Chondrocyte (in vitro differentiated cells): ENCODE measurements at regions not wholly inside any gene's neighbourhood (a gene's known extent, or its start where the extent isn't known, plus 50 kb on each side); places are given as distances from the start of the nearest gene placed in this dataset.
"Not testable (repeated sequence)": the region's sequence is repeated elsewhere in the genome, so short reads cannot be mapped to it uniquely, and the experiment has no call there.

Experiments
- DNase-seq: peaks from one replicate; pipeline ENCODE4 v3.0.0; 2021; ENCODE audit warnings: mixed read lengths, low spot score
- H3K27ac Mint-ChIP-seq: one replicate; pipeline ENCODE4 v1.8.0; 2021; ENCODE audit warnings: mild to moderate bottlenecking, moderate library complexity, mixed read lengths; ENCODE audit not compliant: unreplicated experiment
- H3K27me3 Mint-ChIP-seq: 2 replicates; pipeline ENCODE4 v1.8.0; 2021; ENCODE audit warnings: low read depth, mixed read lengths
- H3K36me3 Mint-ChIP-seq: 2 replicates; pipeline ENCODE4 v1.8.0; 2021; ENCODE audit warnings: low read depth, mixed read lengths
- H3K4me1 Mint-ChIP-seq: 2 replicates; pipeline ENCODE4 v1.8.0; 2021; ENCODE audit warnings: low read depth, mild to moderate bottlenecking, mixed read lengths
- H3K4me3 Mint-ChIP-seq: one replicate; pipeline ENCODE4 v1.8.0; 2021; ENCODE audit warnings: mild to moderate bottlenecking, moderate library complexity, mixed read lengths; ENCODE audit not compliant: unreplicated experiment
- H3K9me3 Mint-ChIP-seq: 2 replicates; pipeline ENCODE4 v1.8.0; 2021; ENCODE audit warnings: low read depth, mixed read lengths
- TF ChIP-seq, protein P1 (sequence below): fragments of 200-600 bp; sonication (generic); IDR thresholded peaks from 2 replicates; pipeline ENCODE4 v1.5.0; 2021; ENCODE audit warnings: antibody characterized with exemption, mild to moderate bottlenecking, moderate library complexity

DNA sequence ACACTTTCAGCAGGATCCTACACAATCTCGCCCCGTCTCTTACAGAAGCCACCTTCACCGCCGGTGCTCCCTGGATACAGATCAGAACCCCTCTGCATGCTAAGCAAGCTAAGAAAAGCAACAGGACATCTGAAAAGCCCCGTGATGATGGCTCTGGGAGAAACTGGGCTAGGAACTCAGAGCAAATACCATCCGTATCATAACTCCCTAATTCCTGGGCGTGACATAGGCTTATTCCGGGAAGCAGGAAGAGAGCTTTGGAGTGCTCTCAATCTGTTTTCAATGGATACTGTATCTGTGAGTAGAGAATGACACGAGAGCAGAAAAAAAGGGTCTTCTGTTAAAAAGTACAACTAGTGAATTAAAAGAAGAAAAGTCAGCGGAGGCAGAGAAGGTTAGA, 121.6 kb downstream of the SPP2 start:
- Mint-ChIP-seq H3K27ac (peak overlapping the region; percentile 67), H3K4me1 (peaks cover 38% of the 10 kb centered on the region), H3K36me3 (no peaks in the 10 kb centered on the region), H3K4me3 (no peak overlapping the region), H3K27me3 (no peaks in the 10 kb centered on the region), H3K9me3 (no peaks in the 10 kb centered on the region)
- TF ChIP-seq, protein P1, sequence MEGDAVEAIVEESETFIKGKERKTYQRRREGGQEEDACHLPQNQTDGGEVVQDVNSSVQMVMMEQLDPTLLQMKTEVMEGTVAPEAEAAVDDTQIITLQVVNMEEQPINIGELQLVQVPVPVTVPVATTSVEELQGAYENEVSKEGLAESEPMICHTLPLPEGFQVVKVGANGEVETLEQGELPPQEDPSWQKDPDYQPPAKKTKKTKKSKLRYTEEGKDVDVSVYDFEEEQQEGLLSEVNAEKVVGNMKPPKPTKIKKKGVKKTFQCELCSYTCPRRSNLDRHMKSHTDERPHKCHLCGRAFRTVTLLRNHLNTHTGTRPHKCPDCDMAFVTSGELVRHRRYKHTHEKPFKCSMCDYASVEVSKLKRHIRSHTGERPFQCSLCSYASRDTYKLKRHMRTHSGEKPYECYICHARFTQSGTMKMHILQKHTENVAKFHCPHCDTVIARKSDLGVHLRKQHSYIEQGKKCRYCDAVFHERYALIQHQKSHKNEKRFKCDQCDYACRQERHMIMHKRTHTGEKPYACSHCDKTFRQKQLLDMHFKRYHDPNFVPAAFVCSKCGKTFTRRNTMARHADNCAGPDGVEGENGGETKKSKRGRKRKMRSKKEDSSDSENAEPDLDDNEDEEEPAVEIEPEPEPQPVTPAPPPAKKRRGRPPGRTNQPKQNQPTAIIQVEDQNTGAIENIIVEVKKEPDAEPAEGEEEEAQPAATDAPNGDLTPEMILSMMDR: no peak
- no peak for DNase-seq

DNA sequence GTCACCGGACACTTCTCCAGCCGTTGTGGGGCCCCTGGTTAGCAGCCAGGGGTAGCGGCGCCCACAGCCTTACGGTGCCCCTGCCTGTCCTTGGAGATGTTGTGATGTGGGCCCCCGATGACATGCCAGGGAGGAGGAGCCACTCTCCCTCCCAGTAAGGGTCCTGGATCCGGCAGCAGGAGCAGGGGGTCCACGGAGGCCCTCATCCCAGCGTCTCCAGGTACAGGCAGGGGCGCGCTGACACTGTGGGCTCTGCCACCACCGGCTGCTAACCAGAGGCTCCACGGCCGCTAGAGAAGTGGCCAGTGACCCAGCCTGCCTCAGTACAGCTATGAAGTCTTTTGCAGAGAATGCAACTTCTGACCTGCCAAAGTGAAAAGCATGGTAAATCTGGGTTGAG, 121.2 kb downstream of the SPP2 start:
- Mint-ChIP-seq H3K4me3 (no peak overlapping the region), H3K9me3 (no peaks in the 10 kb centered on the region), H3K27ac (peak overlapping the region; percentile 67), H3K36me3 (no peaks in the 10 kb centered on the region), H3K4me1 (peaks cover 42% of the 10 kb centered on the region), H3K27me3 (no peaks in the 10 kb centered on the region)
- DNase-seq: no peak
- TF ChIP-seq, protein P1: no peak

DNA sequence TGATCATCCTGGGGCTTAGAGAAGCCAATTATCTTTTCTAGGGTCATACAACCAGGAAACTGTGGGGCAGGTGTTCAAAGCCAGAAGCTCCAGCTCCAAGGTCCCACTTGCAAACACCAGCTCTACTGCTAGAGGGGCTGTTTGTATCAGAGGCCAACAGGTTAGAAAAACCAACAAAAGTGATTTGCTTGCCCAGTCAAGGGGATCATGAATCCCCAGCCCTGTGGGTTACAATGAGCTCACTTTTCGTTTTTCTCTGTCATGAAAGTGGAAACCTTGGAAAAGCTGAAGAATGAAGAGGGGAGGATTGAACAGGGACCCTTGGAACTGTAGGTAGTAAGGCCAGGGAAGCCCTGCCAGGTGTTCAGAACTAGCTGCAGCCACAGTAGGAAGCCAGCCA, 119.2 kb downstream of the SPP2 start:
- no peaks in the 10 kb centered on the region for H3K27me3 Mint-ChIP-seq
- H3K9me3 Mint-ChIP-seq: no peaks in the 10 kb centered on the region
- H3K36me3 Mint-ChIP-seq: no peaks in the 10 kb centered on the region
- TF ChIP-seq, protein P1: no peak
- no peak overlapping the region for H3K4me3 Mint-ChIP-seq
- peaks cover 62% of the 10 kb centered on the region for H3K4me1 Mint-ChIP-seq
- DNase-seq: no peak
- H3K27ac Mint-ChIP-seq: peak overlapping the region; percentile 82

DNA sequence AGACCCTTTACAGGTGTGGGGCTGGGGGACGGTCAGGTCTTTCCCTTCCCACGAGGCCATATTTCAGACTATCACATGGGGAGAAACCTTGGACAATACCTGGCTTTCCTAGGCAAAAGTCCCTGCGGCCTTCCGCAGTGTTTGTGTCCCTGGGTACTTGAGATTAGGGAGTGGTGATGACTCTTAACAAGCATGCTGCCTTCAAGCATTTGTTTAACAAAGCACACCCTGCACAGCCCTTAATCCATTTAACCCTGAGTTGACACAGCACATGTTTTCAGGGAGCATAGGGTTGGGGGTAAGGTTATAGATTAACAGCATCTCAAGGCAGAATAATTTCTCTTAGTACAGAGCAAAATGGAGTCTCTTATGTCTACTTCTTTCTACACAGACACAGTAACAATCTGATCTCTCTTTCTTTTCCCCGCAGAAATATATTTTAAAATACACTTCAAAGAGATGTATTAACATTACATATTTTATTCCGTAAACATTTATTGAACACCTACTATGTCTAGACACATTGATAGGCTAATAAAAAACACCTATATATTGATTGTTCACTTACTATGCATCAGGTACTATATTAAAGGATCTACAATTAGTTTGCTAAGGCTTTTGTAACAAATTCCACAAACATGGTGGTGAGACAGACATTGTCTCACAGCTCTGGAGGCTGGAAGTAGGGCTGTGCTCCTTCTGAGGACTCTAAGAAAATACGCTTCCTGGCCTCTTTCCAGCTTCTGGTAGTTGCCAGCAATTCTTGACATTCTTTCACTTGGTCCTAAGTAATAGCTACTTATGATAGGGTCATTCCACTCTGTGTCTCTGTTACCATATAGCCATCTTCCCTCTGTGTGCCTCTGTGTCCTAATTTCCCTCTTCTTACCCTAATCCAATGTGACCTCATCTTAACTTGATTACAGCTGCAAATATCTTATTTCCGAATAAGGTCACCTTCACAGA, 118.4 kb downstream of the SPP2 start:
- H3K4me3 Mint-ChIP-seq, H3K27me3 Mint-ChIP-seq, H3K36me3 Mint-ChIP-seq, H3K9me3 Mint-ChIP-seq, DNase-seq: not testable (repeated sequence)
- peaks cover 69% of the 10 kb centered on the region for H3K4me1 Mint-ChIP-seq
- H3K27ac Mint-ChIP-seq: peak overlapping the region; percentile 82

DNA sequence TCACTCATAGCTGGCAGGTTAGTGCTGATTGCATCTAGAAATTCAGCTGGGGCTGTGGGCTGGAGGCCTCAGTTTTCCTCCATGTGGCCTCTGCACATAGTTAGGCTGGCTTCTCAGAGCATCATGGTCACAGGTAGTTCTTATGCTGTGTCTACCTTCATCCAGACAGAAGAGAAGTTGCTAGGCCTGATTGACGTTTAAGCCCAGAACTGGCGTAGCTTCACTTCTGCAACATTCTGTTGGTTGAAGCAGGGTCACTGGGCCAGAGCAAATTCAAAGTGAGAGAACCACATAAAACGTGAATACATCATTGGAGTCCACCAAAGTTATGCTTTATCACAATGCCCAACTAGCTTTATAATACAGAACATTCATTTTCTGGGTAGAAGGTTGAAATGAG, 116.0 kb downstream of the SPP2 start:
- DNase-seq: no peak
- Mint-ChIP-seq H3K27me3 (no peaks in the 10 kb centered on the region), H3K36me3 (no peaks in the 10 kb centered on the region), H3K4me3 (no peak overlapping the region), H3K4me1 (peaks cover 73% of the 10 kb centered on the region), H3K27ac (peak overlapping the region; percentile 96), H3K9me3 (no peaks in the 10 kb centered on the region)
- TF ChIP-seq, protein P1: no peak

DNA sequence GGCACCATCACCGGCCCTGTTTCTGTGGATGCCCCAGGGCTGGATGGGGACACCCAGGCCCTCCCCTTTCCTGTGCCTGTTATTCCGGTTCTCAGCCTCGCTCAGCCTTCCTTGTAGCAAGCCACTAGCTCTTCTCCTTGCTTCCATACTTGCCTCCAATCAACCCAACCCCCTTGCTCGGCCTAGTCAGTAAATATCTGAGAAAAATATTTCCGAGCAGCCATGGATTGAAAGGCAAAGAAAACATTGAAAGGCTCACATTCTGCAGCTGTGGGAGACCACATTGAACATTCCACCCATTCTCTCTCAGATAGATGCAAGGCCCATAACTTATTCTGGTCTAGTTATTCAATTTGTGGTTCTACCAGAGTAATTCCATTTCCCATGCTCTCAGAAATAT, 114.9 kb downstream of the SPP2 start:
- no peaks in the 10 kb centered on the region for H3K9me3 Mint-ChIP-seq
- H3K36me3 Mint-ChIP-seq: no peaks in the 10 kb centered on the region
- peaks cover 69% of the 10 kb centered on the region for H3K4me1 Mint-ChIP-seq
- no peaks in the 10 kb centered on the region for H3K27me3 Mint-ChIP-seq
- no peak for DNase-seq
- H3K4me3 Mint-ChIP-seq: peak overlapping the region; percentile 8
- TF ChIP-seq, protein P1: no peak
- H3K27ac Mint-ChIP-seq: peak overlapping the region; percentile 96
